ENCODE measurements at regions not wholly inside any gene's neighbourhood (a gene's known extent, or its start where the extent isn't known, plus 50 kb on each side); places are given as distances from the start of the nearest gene placed in this dataset.

DNA sequence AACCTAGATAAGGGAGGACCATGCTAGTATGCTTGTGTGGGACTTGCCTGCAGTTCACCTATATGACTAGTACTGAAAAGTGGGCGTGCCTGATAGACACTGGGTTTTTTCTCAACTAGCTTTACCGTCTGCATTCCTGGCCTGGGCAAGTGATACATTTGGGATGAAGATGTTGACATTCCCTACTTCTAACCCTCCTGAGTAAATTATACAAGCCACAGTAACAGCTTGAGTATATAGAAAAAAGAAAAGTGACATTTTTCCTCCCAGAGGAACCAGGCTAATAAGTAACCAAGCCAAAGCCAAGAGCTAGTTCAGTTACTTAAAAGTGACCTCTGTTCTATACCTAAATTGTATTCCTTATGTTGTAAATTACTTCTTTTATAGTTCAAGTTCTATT, 153.8 kb upstream of the CYLC2 start:
- Histone ChIP-seq H3K4me1 (no peaks in the 10 kb centered on the region), H3K4me3 (no peak overlapping the region), H3K27ac (no peak overlapping the region), H3K27me3 (ENCODE audit: low read depth) (no peaks in the 10 kb centered on the region), H3K9me3 (no peaks in the 10 kb centered on the region), H3K36me3 (no peaks in the 10 kb centered on the region)
- DNase-seq (no peak), ATAC-seq (peak in 1 of 2 donors; percentile 41)
- TF ChIP-seq, protein P1, sequence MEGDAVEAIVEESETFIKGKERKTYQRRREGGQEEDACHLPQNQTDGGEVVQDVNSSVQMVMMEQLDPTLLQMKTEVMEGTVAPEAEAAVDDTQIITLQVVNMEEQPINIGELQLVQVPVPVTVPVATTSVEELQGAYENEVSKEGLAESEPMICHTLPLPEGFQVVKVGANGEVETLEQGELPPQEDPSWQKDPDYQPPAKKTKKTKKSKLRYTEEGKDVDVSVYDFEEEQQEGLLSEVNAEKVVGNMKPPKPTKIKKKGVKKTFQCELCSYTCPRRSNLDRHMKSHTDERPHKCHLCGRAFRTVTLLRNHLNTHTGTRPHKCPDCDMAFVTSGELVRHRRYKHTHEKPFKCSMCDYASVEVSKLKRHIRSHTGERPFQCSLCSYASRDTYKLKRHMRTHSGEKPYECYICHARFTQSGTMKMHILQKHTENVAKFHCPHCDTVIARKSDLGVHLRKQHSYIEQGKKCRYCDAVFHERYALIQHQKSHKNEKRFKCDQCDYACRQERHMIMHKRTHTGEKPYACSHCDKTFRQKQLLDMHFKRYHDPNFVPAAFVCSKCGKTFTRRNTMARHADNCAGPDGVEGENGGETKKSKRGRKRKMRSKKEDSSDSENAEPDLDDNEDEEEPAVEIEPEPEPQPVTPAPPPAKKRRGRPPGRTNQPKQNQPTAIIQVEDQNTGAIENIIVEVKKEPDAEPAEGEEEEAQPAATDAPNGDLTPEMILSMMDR (IDR thresholded peaks at IDR 0.05) = no peak
- intact Hi-C loops (cut with DNase I) = no loop called here

- no peaks in the 10 kb centered on the region for H3K27me3 ChIP-seq (ENCODE audit: low read depth)
- no peak for DNase-seq
- ATAC-seq = peak in 1 of 2 donors; percentile 61
- no peak overlapping the region for H3K4me3 ChIP-seq
- intact Hi-C loops (cut with DNase I) = no loop called here
- no peak overlapping the region for H3K27ac ChIP-seq
- H3K36me3 ChIP-seq = no peaks in the 10 kb centered on the region
- TF ChIP-seq, protein P1 (IDR thresholded peaks at IDR 0.05) = no peak
- no peaks in the 10 kb centered on the region for H3K9me3 ChIP-seq
- H3K4me1 ChIP-seq = no peaks in the 10 kb centered on the region
Observed at GRCh38 chr9:102840335-102840734, 154.8 kb upstream of the CYLC2 start.

- ATAC-seq = no peak
- Histone ChIP-seq H3K27ac (no peak overlapping the region), H3K4me3 (no peak overlapping the region), H3K27me3 (ENCODE audit: low read depth) (no peaks in the 10 kb centered on the region), H3K36me3 (no peaks in the 10 kb centered on the region), H3K9me3 (no peaks in the 10 kb centered on the region), H3K4me1 (no peaks in the 10 kb centered on the region)
- intact Hi-C loops (cut with DNase I) = no loop called here
- TF ChIP-seq, protein P1 (IDR thresholded peaks at IDR 0.05) = no peak
- no peak for DNase-seq
Observed at GRCh38 chr9:102832814-102833213, 162.3 kb upstream of the CYLC2 start.

GRCh38 chr9:102796244-102796643, 198.9 kb upstream of the CYLC2 start:
- DNase-seq = no peak
- ATAC-seq = no peak
- no peaks in the 10 kb centered on the region for H3K4me1 ChIP-seq
- TF ChIP-seq, protein P1 (IDR thresholded peaks at IDR 0.05) = no peak
- intact Hi-C loops (cut with DNase I) = no loop called here
- no peak overlapping the region for H3K27ac ChIP-seq
- no peaks in the 10 kb centered on the region for H3K36me3 ChIP-seq
- no peaks in the 10 kb centered on the region for H3K9me3 ChIP-seq
- H3K4me3 ChIP-seq = no peak overlapping the region
- no peaks in the 10 kb centered on the region for H3K27me3 ChIP-seq (ENCODE audit: low read depth)

- no peak for ATAC-seq
- Histone ChIP-seq H3K4me3 (no peak overlapping the region), H3K4me1 (no peaks in the 10 kb centered on the region), H3K27me3 (ENCODE audit: low read depth) (no peaks in the 10 kb centered on the region), H3K36me3 (no peaks in the 10 kb centered on the region), H3K27ac (no peak overlapping the region), H3K9me3 (no peaks in the 10 kb centered on the region)
- no peak for DNase-seq
- intact Hi-C loops (cut with DNase I) = no loop called here
- TF ChIP-seq, protein P1 (IDR thresholded peaks at IDR 0.05) = no peak
Observed at GRCh38 chr9:102795532-102795931, 199.6 kb upstream of the CYLC2 start.

DNA sequence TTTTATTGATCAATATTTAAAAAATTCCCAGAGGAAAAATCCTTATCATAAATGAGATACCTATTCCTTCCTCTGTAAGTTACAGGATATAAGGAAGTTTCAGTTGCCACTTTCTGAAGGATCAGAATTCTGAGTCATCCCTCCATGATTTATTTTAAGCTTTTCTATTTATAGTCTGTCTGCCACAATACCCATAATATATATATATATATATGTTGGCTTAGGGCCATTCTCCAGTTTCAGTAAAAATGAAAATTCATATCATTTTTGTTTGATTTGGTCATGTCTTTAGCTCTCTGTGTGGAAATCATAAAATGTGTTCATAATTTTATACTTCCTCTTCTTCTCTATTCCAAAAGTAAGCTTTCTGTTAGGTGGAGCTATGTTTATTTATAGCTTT, 215.8 kb upstream of the CYLC2 start:
- intact Hi-C loops (cut with DNase I) = no loop called here
- DNase-seq (no peak), ATAC-seq (no peak)
- Histone ChIP-seq H3K27ac (no peak overlapping the region), H3K4me1 (no peaks in the 10 kb centered on the region), H3K36me3 (no peaks in the 10 kb centered on the region), H3K27me3 (ENCODE audit: low read depth) (no peaks in the 10 kb centered on the region), H3K4me3 (no peak overlapping the region), H3K9me3 (no peaks in the 10 kb centered on the region)
- TF ChIP-seq, protein P1 (IDR thresholded peaks at IDR 0.05) = no peak
